HG03060 (cell line): ENCODE measurements at regions not wholly inside any gene's neighbourhood (a gene's known extent, or its start where the extent isn't known, plus 50 kb on each side); places are given as distances from the start of the nearest gene placed in this dataset.

Experiments
- ATAC-seq: cut with Tn5 transposase; IDR thresholded peaks from one replicate; pipeline ENCODE4 v1.9.1; 2021; ENCODE audit warnings: low read depth, moderate number of reproducible peaks; ENCODE audit not compliant: unreplicated experiment

DNA sequence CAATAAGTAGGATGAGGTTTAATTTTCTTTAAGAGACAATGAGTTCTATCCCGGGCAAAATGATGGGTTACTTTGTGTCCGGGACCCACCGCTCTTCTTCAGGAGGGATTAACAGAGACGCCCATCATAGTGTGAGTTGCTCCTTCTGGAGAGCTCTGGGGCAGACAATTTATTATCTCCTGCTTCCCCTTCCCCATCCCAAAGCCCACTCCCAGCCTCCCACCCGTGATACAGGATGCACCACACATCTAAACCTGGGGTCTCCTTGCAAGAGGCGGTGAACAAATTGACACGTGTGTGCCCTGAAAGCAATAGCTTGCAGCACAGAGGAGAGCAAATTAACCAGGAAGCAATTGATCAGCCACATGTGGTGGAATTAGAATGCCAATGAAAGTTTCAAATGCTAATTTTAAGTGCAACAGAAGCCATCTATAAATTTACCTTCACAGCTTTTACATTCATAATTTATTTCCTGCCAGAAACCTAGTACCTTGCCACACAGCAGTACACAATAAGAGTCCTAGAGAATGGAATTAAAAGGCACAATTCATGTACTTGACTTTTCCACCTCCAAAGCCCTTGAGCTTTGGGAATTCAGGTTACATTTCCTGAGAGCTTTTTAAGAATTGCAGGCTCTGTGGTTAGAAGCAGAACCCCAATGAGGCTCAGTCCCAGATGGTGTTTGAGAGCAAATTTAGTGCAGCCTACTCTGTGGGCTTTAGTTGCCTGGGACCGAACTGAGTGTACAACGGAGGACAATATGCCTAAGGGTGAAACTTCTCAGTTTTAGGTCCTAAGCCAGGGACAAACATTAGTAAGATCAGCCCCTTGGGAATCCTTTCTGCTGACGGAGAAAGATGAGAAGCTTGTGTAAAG lies 399.6 kb downstream of the MED10 start:
- no peak for ATAC-seq

DNA sequence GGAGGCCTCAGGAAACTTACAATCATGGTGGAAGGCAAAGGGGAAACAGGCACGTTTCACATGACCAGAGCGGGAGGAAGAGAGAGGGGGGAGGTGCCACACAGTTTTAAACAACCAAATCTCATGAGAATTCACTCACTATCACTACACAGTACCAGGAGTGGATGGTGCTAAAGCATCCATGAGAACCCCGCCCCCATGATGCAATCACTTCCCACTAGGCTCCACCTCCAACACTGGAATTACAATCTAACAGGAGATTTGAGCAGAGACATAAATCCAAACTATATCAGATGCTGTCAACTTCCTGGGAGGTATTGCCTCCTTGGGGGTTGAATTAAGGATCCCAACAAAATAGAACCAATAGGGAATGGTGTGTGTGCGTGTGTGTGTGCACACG lies 407.1 kb downstream of the MED10 start:
- no peak for ATAC-seq

DNA sequence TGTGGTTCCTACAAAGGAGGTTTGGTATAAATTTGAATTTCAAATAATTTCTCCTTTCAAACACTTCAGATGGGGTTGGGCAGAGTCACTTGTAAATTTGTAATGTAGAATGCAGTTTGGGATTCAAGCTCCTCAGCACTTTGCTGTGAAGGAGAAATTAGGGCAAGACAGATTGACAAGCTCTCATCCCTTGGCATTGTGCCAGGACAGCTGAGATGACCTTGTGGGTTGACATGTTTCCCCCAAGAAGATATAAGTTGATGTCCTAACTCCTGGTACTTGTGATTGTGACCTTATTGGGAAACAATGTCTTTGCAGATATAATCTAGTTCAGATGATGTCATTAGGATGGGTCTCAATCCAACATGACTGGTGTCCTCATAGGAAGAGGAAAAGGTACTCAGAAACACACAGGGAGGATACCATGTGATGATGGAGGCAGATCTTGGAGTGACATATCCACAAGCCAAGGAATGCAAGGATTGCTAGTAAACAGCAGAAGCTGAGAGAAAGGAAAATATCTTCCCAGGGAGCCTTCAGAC lies 408.3 kb downstream of the MED10 start:
- no peak for ATAC-seq

DNA sequence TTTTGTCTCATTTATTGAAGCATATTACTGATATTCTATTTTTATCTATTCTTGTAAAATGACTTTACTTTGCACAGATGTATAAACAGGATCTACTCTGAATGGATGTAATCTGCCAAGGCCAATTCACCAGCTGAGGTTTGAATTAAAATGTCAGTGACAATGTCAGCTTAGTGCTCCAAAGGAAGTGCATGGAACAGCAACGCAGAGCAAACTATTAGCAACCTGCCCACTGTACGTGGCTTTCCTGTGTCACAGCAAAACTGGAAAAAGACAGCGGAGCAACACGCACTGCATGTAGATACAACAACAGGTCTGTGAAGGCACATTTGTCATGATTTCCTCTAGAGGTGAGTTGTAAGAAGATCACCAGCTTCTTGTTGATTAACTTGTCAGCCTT lies 409.4 kb downstream of the MED10 start:
- no peak for ATAC-seq

DNA sequence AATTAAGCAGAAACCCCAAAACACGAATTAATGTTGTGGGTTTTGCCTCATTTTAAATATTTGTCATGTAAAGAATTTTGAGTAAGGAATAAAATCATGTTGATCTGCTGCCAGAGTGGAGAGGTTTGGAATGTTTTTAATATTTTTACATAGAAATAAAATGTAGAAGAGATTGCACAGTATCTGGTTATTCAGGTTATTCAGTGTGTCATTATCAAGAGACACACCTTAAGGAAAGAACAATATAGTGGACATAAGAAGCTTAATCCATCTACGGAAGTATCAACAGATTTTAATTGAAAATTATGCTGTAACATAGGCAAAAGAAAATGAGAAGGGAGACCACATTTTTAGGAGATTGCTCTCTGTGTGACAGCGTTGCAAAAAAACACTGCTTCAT lies 410.4 kb downstream of the MED10 start:
- ATAC-seq, result no peak

DNA sequence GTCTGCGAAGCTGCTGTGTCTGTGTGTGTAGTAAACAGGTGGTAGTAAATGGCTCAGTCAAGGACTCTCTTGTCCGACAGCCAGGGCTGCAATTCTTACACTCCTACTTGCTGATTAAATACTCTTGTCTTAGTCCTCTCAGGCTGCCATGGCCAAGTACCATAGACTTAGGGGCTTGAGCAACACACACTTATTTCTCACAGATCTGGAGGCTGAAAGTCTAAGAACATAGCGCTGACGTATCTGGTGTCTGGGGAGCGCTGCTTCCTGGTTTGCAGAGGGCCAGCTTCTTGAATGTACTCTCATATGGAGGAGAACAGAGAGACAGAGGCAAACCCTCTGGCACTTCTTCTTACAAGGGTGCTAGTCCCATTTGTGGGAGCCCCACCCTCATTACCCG lies 411.0 kb downstream of the MED10 start:
- ATAC-seq, result no peak

DNA sequence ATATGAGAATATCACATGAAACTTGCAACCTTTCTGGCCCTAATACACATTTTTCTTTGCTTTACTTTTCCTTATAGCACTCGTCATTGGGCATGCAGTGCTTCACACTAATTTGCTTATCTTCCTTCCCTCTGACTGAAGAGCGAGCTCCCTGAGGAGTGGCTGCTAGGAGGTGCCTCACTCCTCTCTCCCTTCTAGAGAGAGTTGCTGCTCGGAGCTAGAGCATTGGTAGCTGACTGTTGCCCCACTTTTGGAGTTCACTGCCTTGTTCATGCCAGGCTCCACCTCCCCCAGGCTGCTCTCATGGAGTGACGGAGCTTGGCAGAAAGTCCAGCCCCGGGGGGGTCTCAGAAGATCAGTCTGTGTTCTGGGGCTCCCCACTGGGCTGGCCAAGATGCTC lies 413.2 kb downstream of the MED10 start:
- no peak for ATAC-seq

DNA sequence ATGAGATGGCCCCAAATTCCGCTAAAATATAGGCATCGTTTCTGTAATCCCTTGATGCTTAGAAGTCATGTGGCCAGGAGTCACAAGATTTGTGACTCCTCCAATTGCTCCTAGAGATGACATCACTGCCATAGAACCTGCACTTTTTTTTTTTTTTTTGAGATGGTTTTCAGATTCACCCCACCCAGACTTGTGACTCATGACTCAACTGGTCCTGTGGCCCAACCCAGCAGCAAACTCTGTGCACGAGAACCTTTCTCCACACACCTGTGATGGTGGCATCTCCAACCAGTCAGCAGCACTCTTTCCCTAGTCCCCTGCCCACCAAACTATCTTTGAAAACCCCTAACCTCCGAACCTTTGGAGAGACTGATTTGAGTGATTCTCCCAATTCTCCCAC lies 414.0 kb downstream of the MED10 start:
- no peak for ATAC-seq

DNA sequence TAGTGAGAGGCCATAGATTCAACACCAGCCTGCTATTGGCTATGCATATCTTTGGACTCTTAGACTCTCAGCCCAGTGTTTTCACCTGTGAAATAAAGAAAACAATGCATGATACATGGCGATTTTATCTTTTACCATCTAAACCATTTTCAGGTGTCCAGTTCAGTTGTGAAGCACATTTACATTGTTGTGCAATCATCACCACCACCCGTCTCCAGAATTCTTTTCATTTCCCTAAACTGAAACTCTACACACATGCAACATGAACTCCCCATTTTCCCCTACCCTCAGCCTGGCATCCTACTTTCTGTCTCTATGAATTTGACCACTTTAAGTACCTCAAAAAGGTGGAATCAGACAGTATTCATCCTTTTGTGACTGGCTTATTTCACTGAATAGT lies 420.6 kb downstream of the MED10 start:
- ATAC-seq, result no peak

DNA sequence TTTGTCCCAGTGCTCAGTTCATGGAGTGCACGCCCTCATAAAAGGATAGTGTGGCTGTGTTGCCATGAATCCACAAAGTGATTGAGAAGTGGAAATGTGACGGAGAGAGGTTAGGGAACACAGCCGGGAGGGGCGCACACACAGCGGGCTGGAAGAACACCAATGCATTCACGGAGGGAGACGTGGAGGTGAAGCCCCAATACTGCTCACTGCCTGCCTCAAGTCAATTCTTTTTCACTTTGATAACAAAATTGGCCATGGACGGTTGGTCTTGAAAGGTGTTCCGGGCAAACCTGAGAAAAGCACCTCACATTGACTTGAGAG lies 424.1 kb downstream of the MED10 start:
- no peak for ATAC-seq

DNA sequence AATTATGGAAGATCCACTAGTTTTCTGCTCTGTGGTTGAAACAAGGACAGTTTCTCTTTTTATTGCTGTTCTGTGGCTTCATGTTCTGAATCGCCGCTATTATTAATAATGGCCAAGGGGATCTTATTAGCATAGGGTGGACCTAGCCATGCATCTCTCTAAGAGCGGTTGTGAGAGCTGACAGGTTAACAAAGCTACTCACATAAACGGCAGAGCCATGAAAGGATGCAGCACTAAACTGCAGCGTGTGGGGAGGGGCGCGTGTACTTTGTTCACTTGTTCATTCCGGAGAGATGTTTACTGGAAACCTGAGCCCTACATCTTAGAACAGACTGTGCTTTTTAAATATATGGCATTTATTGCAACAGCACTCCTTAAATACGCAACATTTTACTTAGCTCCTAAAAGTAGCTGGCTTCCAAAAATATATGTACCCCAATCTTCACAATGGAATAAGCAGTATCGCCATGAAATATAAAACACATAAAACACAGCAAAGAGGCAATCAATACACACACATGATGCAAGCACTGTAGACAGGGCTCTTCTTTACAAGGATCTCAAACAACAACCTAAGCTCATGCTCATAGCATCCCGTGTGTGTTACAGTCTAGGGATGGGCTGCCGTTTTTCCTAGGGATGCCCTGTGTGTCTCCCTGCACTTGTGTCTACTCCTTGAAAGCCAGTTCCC lies 424.6 kb downstream of the MED10 start:
- ATAC-seq, result no peak

DNA sequence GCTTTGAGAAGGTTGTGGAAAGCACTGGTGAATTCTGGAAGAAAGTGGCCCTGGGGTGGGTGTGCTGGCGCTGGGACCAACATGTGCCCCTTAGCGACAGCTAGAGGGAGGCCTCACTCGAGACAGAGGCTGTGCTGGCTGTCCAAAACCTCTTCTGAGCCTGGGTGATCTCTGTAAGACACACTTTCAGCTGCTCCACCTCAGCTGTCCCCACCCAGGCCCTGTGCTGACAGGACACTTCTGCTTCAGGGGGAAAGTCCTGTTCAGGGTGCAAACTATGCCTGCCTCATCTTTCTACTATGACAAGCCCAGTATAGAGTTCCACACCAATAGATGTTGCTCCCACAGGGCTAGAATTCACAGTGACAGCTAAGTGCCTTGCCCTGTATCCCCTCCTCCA lies 426.4 kb downstream of the MED10 start:
- ATAC-seq, result no peak

DNA sequence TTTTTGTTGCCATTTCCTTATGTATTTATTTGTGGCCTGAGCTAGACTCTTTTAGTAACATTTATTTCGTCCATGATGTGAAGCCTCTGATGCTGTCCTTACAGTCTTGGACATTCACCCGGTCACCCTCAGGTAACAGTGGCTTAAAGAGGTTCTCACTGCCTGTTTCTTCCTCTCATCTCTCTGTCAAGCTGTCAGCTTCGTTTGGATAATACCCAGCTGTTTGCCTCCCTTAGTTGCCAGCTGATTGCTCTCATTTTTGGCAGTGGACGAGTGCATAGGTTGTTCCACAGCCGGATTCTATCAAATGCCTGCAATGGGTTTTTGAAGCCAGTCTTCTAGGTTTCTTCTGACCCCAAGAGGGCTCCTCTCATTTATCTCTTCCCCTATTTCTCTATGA lies 427.7 kb downstream of the MED10 start:
- no peak for ATAC-seq

DNA sequence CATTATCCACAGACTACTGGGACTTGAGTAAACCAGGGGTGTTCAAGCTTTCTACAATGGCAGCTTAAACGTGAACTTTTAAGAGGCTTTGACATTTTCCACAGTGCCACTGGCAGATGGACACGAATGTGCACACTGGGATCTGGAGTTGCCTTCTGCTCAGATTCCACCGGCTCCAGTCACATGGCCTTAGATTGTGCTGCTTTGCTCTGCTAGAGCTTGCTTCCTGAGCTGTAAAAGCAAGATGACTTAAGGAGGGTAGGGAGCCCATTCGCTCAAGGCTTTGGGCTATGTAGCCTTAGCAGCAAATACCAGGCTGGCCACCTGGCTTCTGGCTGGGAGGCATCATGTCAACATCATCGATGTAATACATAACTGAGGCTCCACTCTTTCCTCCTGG lies 436.9 kb downstream of the MED10 start:
- ATAC-seq, result no peak

DNA sequence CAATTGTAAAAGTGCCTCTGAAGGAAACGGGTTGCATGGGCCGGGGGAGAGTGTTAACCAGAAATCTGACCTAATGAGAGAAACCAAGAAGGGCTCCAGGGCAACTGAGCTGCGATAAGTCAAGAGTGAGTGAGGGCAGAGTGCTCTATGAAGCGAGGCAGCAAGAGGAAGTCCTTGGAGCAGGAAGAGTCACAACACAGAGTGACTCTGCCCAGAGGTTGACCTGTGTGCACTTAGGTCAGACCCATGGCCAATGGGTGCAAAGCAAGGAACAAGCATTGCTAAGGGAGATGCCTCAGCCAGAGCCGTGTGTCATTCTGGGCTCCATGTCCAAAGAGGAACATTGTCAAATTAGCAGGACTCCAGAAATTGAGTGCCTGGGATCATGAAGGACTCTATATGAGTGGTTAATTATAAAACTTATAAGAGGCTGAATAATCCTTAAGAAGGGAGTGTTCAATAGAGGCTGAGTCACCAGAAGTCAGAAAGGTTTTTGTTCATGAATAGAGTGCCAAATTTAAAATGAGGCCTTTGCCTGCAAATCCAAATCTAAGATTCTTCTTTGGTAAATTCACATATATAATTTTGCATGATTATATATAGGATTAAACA lies 438.5 kb downstream of the MED10 start:
- ATAC-seq, result no peak

DNA sequence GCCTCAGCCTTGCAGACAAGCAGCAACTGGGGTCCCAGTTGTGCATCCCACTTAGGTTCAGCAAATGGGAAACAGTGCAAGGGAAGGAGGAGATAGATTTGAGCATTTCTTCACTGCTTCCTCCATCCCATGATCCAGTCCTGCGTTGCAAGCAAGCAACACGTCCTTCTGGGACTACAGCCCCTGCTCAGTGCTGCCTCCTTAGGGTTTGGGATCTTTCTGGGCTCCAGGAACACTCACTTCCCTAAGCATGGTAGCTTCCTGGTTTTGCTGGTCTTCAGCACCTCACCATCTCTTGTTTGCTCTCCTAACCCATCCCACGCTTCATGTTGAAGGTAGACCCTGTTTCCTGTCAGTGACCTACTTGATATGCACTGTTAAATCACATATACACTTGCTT lies 444.7 kb downstream of the MED10 start:
- ATAC-seq, result no peak

DNA sequence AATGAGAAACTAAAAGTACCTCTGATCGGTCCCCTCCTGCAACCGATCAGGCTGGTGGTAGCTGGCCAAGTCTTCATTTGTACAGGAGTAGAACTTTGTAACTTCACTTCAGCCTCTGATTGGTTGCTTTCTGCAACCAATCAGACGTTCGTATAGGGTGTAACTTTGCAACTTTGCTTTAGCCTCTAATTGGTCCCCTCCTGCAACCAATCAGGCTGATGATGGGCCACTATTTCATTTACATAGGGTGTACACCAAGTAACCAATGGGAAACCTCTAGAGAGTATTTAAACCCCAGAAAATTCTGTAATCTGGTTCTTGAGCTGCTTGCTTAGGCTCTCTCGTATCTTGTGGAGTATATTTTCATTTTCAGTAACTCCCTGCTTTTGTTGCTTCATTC lies 445.5 kb downstream of the MED10 start:
- no peak for ATAC-seq

DNA sequence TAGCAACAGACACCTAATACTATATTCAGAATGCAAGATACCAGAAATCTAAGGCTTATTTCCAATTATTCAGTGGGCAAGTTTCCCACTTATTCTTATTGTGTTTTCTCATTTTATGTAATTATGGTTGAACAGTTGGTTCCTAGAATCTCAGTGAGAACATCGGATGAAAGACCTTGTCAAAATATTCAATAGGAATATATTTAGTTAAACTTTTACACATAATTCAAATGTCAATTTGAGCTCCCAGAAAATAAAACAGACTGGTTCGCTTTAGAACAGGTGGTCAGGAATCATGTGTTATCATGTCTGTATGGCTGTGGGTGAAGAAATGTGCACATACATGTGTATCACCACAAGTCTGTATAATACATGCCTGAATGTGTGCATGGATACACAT lies 447.8 kb downstream of the MED10 start:
- ATAC-seq, result no peak

DNA sequence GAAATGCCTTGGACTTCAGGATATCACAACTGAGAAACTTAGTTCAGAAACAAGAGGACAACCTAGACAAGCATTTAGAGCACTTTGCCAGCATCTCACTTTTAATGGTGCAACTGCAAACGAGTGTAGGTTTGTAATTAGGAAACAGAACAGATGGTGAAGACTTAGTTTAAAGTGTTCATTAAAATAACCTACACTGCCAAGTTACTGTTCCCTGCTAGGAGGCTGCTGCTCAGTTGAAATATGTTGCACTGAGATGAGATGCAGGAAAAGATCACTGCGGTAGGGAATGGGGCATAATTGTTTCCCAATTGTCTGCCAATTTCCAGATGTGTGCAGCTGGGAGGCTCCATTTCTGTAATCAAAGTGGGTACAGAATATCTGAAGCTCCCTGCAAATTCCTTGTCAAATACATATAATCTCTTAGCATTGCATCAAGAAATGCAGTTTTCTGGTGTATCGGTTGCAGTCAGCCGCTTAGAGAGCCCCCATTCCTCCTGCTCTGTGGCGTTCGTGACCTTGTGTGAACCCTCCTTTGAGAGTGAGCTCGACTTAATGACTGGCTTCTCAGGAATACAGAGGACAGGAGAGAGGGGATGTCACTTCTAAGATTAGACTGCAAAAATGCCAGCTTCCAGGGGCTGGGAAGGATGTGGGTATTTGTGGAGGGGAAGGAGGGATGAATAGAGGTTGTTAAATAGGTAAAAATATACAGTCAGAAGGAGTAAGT lies 448.9 kb downstream of the MED10 start:
- no peak for ATAC-seq

DNA sequence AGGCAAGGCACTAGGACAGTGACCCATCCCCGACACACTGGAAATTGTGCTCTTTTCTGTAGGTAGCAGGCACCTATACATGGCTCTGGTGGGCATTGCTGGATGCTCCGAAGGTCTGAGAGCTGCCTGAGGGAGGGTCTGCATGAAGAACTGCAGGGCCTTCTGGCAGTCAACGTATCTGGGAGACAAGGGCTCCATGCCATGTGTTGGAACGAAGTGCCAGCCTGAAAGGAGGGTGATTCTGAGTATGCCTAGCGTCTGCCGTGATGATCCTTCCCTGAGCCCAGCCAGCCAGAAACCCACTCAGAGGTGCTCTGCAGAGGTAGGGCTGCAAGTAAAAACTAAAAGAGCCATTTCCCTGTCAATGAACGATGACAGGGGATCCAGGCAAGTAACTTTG lies 453.2 kb downstream of the MED10 start:
- ATAC-seq, result no peak

DNA sequence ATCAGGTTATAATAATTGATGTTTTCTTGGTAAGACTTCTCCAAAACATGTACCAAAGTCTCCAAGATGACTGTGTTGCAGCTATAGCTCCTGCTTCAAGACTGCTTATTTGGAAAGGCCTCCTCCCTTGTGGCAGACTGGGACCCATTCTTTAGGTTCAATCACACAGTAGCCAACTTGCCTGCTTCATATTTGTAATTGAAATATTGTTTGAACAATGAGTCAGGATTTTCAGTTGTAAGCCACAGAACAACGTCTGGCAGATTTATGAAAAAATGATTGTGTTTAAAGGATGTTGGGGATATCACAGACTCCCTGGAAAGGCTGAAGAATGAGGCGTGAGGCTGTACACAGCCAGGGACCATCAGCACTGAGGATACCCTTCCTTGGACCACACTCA lies 458.9 kb downstream of the MED10 start:
- ATAC-seq, result no peak
